Jurkat, Clone E6-1 (cell line): ENCODE measurements at regions not wholly inside any gene's neighbourhood (a gene's known extent, or its start where the extent isn't known, plus 50 kb on each side); places are given as distances from the start of the nearest gene placed in this dataset.

Experiments used
- DNase-seq: peaks from one replicate; pipeline ENCODE4 v3.0.0-alpha.2; 2011; ENCODE audit warnings: low read depth, low spot score
- H3K4me3 ChIP-seq: 2 replicates; pipeline ENCODE4 v1.5.1; 2011; ENCODE audit warnings: mild to moderate bottlenecking, low read length, control low read depth, moderate library complexity

- DNase-seq = no peak
- no peak overlapping the region for H3K4me3 ChIP-seq
Observed at GRCh38 chr3:150069633-150070032, 98.9 kb upstream of the PFN2 start.

- no peak overlapping the region for H3K4me3 ChIP-seq
- no peak for DNase-seq
Observed at GRCh38 chr3:150069154-150069527, 98.4 kb upstream of the PFN2 start.

- DNase-seq = no peak
- H3K4me3 ChIP-seq = no peak overlapping the region
Observed at GRCh38 chr3:150068440-150069153, 97.9 kb upstream of the PFN2 start.

GRCh38 chr3:150067561-150067960 lies 96.9 kb upstream of the PFN2 start:
- no peak overlapping the region for H3K4me3 ChIP-seq
- DNase-seq = no peak

GRCh38 chr3:150064971-150065370 lies 94.3 kb upstream of the PFN2 start:
- DNase-seq = no peak
- no peak overlapping the region for H3K4me3 ChIP-seq

- H3K4me3 ChIP-seq = no peak overlapping the region
- no peak for DNase-seq
Observed at GRCh38 chr3:150063237-150063636, 92.5 kb upstream of the PFN2 start.

GRCh38 chr3:150062492-150062891 lies 91.8 kb upstream of the PFN2 start:
- no peak for DNase-seq
- no peak overlapping the region for H3K4me3 ChIP-seq

GRCh38 chr3:150061288-150062024 lies 90.8 kb upstream of the PFN2 start:
- no peak overlapping the region for H3K4me3 ChIP-seq
- no peak for DNase-seq

GRCh38 chr3:150059729-150060128 lies 89.0 kb upstream of the PFN2 start:
- no peak for DNase-seq
- H3K4me3 ChIP-seq = no peak overlapping the region

GRCh38 chr3:150059241-150059640 lies 88.5 kb upstream of the PFN2 start:
- DNase-seq = no peak
- no peak overlapping the region for H3K4me3 ChIP-seq

GRCh38 chr3:150057227-150057626 lies 86.5 kb upstream of the PFN2 start:
- no peak for DNase-seq
- H3K4me3 ChIP-seq = no peak overlapping the region

GRCh38 chr3:150055332-150055731 lies 84.6 kb upstream of the PFN2 start:
- no peak overlapping the region for H3K4me3 ChIP-seq
- DNase-seq = no peak

GRCh38 chr3:150054635-150055034 lies 83.9 kb upstream of the PFN2 start:
- no peak overlapping the region for H3K4me3 ChIP-seq
- no peak for DNase-seq

- DNase-seq = no peak
- no peak overlapping the region for H3K4me3 ChIP-seq
Observed at GRCh38 chr3:150050510-150050909, 79.8 kb upstream of the PFN2 start.

- no peak overlapping the region for H3K4me3 ChIP-seq
- no peak for DNase-seq
Observed at GRCh38 chr3:150049317-150049716, 78.6 kb upstream of the PFN2 start.

- H3K4me3 ChIP-seq = no peak overlapping the region
- no peak for DNase-seq
Observed at GRCh38 chr3:150041877-150042276, 71.2 kb upstream of the PFN2 start.

GRCh38 chr3:150040097-150040496 lies 69.4 kb upstream of the PFN2 start:
- DNase-seq = no peak
- no peak overlapping the region for H3K4me3 ChIP-seq

- H3K4me3 ChIP-seq = no peak overlapping the region
- DNase-seq = no peak
Observed at GRCh38 chr3:150038830-150039229, 68.1 kb upstream of the PFN2 start.

- H3K4me3 ChIP-seq = no peak overlapping the region
- no peak for DNase-seq
Observed at GRCh38 chr3:150036780-150037179, 66.1 kb upstream of the PFN2 start.

- H3K4me3 ChIP-seq = no peak overlapping the region
- no peak for DNase-seq
Observed at GRCh38 chr3:150035910-150036612, 65.4 kb upstream of the PFN2 start.
